ENCODE measurements at regions not wholly inside any gene's neighbourhood (a gene's known extent, or its start where the extent isn't known, plus 50 kb on each side); places are given as distances from the start of the nearest gene placed in this dataset.

GRCh38 chr2:235160281-235160810, 208.5 kb downstream of the SH3BP4 start:
- Mint-ChIP-seq H3K36me3 (ENCODE audit: low read depth, unreplicated experiment) (no peaks in the 10 kb centered on the region), H3K9me3 (ENCODE audit: unreplicated experiment) (no peaks in the 10 kb centered on the region), H3K27me3 (ENCODE audit: unreplicated experiment) (peaks cover 2% of the 10 kb centered on the region), H3K27ac (ENCODE audit: unreplicated experiment) (no peak overlapping the region), H3K4me3 (ENCODE audit: unreplicated experiment) (no peak overlapping the region), H3K4me1 (ENCODE audit: unreplicated experiment) (no peaks in the 10 kb centered on the region)
- no peak for DNase-seq (ENCODE audit: low spot score)
- TF ChIP-seq, protein P1, sequence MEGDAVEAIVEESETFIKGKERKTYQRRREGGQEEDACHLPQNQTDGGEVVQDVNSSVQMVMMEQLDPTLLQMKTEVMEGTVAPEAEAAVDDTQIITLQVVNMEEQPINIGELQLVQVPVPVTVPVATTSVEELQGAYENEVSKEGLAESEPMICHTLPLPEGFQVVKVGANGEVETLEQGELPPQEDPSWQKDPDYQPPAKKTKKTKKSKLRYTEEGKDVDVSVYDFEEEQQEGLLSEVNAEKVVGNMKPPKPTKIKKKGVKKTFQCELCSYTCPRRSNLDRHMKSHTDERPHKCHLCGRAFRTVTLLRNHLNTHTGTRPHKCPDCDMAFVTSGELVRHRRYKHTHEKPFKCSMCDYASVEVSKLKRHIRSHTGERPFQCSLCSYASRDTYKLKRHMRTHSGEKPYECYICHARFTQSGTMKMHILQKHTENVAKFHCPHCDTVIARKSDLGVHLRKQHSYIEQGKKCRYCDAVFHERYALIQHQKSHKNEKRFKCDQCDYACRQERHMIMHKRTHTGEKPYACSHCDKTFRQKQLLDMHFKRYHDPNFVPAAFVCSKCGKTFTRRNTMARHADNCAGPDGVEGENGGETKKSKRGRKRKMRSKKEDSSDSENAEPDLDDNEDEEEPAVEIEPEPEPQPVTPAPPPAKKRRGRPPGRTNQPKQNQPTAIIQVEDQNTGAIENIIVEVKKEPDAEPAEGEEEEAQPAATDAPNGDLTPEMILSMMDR (IDR thresholded peaks at IDR 0.05; ENCODE audit: unreplicated experiment): no peak

DNA sequence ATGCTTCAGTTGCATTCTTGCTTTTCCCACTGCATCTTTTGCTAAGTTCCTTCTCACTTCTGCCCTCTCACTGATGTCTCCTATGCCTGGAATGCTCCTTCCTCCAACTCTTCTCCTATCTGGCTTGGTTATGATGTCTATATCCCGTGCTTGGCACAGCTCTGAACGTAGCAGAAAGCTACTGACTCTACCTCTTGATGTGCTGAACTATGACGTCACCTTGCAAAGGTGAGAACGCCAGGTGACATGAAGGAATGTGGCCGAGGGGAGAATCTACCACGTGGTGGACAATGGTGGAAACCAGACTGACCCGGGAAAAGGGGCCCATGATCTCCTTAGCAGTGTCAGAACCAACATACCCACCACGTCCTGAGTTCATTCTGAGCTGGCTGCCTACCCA, 209.7 kb downstream of the SH3BP4 start:
- H3K27ac Mint-ChIP-seq (ENCODE audit: unreplicated experiment): no peak overlapping the region
- H3K36me3 Mint-ChIP-seq (ENCODE audit: low read depth, unreplicated experiment): no peaks in the 10 kb centered on the region
- no peak for DNase-seq (ENCODE audit: low spot score)
- H3K27me3 Mint-ChIP-seq (ENCODE audit: unreplicated experiment): peaks cover 2% of the 10 kb centered on the region
- H3K9me3 Mint-ChIP-seq (ENCODE audit: unreplicated experiment): no peaks in the 10 kb centered on the region
- no peaks in the 10 kb centered on the region for H3K4me1 Mint-ChIP-seq (ENCODE audit: unreplicated experiment)
- H3K4me3 Mint-ChIP-seq (ENCODE audit: unreplicated experiment): no peak overlapping the region
- TF ChIP-seq, protein P1 (IDR thresholded peaks at IDR 0.05; ENCODE audit: unreplicated experiment): no peak

DNA sequence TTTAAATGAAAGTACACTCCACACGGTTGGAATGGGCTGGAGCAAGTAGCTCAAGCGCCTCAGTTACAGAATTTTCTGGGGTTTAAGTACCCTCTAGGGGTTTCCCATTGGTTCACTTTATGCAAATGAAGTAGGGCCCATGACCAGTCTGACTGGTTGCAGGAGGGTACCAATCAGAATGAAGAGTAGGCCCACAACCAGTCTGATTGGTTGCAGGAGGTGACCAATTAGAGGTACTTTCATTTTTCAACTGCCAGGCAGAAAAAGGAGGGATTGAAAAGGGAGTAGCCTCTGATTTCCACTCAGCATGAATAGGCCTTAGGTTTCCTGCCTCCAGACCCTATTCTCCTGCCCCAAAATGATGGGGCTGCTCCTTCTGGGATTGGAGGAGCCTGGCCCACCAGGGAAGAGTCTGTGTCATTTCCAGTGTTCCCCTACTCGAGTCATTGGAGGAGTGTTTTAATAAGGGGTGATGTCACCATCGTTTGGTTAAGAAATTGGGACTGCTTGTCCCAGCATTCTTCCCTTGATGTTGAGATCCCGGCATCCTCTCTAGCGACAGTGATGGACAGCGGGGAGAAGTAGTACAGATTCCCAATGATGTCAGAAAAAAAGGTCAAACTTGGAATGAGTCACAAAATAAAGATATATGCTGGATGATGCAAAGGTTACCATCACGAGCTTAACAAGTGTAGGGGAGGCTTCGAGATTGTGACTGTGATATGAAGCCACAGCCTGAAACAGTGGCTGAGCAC, 210.4 kb downstream of the SH3BP4 start:
- Mint-ChIP-seq H3K27me3 (ENCODE audit: unreplicated experiment) (no peaks in the 10 kb centered on the region), H3K4me1 (ENCODE audit: unreplicated experiment) (no peaks in the 10 kb centered on the region), H3K27ac (ENCODE audit: unreplicated experiment) (no peak overlapping the region), H3K36me3 (ENCODE audit: low read depth, unreplicated experiment) (no peaks in the 10 kb centered on the region), H3K4me3 (ENCODE audit: unreplicated experiment) (no peak overlapping the region), H3K9me3 (ENCODE audit: unreplicated experiment) (no peaks in the 10 kb centered on the region)
- TF ChIP-seq, protein P1 (IDR thresholded peaks at IDR 0.05; ENCODE audit: unreplicated experiment): no peak
- DNase-seq (ENCODE audit: low spot score): no peak

- no peaks in the 10 kb centered on the region for H3K27me3 Mint-ChIP-seq (ENCODE audit: unreplicated experiment)
- H3K4me3 Mint-ChIP-seq (ENCODE audit: unreplicated experiment): no peak overlapping the region
- H3K9me3 Mint-ChIP-seq (ENCODE audit: unreplicated experiment): no peaks in the 10 kb centered on the region
- H3K4me1 Mint-ChIP-seq (ENCODE audit: unreplicated experiment): no peaks in the 10 kb centered on the region
- no peaks in the 10 kb centered on the region for H3K36me3 Mint-ChIP-seq (ENCODE audit: low read depth, unreplicated experiment)
- DNase-seq (ENCODE audit: low spot score): no peak
- TF ChIP-seq, protein P1 (IDR thresholded peaks at IDR 0.05; ENCODE audit: unreplicated experiment): no peak
- H3K27ac Mint-ChIP-seq (ENCODE audit: unreplicated experiment): no peak overlapping the region
Measured at GRCh38 chr2:235162837-235163197, 211.0 kb downstream of the SH3BP4 start.

- peaks cover 3% of the 10 kb centered on the region for H3K27me3 Mint-ChIP-seq (ENCODE audit: unreplicated experiment)
- no peak overlapping the region for H3K4me3 Mint-ChIP-seq (ENCODE audit: unreplicated experiment)
- H3K36me3 Mint-ChIP-seq (ENCODE audit: low read depth, unreplicated experiment): no peaks in the 10 kb centered on the region
Measured at GRCh38 chr2:235165136-235165535, 213.3 kb downstream of the SH3BP4 start.

More at GRCh38 chr2:235165136-235165535, 213.3 kb downstream of the SH3BP4 start:
- Mint-ChIP-seq H3K27ac (ENCODE audit: unreplicated experiment) (no peak overlapping the region), H3K4me1 (ENCODE audit: unreplicated experiment) (no peaks in the 10 kb centered on the region), H3K9me3 (ENCODE audit: unreplicated experiment) (no peaks in the 10 kb centered on the region)
- no peak for DNase-seq (ENCODE audit: low spot score)
- TF ChIP-seq, protein P1 (IDR thresholded peaks at IDR 0.05; ENCODE audit: unreplicated experiment): no peak

Data from endothelial cell (in vitro differentiated cells).